ENCODE measurements at regions not wholly inside any gene's neighbourhood (a gene's known extent, or its start where the extent isn't known, plus 50 kb on each side); places are given as distances from the start of the nearest gene placed in this dataset.
"Not testable (repeated sequence)": the region's sequence is repeated elsewhere in the genome, so short reads cannot be mapped to it uniquely, and the experiment has no call there.

DNA sequence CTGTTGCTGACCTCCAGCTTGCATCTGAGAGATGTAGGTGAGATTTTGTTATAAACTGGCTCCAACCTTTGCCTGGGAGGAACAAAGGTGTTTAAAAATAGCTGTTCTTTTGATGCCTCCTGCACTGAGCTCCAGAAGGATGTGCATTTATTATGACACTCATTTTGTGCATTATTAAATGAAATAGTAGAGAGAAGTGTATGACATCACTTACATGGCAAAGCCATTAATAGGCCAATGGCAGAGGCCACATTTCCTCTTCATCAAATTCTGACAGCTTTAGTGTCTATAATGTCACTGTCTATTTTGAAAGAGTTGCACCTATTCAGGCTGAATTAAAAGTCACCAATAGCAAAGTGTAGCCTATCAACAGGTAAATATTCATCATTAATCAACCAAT lies 564.6 kb downstream of the FLRT2 start:
- no peak for DNase-seq

GRCh38 chr14:86091811-86092210 lies 561.9 kb downstream of the FLRT2 start:
- no peak for DNase-seq

GRCh38 chr14:86088156-86088555 lies 558.2 kb downstream of the FLRT2 start:
- DNase-seq, result no peak

DNA sequence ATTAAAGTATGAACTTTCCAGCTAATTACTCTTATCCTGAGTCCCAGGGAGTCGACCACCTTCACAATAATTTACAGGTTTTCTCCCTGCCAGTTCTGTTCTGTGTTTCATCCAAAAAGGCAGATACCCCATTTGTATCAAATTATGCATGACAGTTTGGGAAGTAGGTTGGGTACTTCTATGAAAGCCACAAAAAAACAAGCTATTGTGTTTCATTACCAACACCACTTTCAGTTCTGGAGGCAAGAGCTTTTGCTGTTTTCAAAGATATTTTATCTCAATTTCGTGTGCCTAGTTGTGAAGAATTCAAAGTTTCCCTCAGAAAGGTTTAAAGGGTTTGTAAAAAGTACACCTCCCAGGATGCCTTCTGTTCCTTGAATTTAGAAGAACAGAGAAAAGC lies 557.4 kb downstream of the FLRT2 start:
- DNase-seq, result no peak

DNA sequence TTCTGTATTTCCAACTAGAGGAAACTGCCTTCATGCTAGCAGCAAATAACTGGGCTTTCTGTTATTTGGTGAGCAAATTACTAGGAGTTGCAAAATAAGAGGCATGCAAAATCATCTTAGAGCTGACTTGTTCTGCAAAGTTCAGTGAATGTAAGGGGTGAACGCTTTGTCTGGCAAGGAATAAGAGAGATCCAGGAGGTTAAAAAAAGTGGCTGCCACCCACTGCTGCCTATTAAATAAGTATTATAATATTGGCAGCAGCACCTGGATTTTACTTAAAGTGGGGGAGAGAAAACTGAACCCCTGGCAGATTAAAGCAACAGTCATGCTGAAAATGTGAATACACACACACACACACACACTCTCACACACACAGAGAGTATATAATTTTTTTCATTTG lies 557.0 kb downstream of the FLRT2 start:
- no peak for DNase-seq

GRCh38 chr14:86084097-86084496 lies 554.2 kb downstream of the FLRT2 start:
- DNase-seq, result no peak

- DNase-seq, result no peak
Measured at GRCh38 chr14:86083616-86084015, 553.7 kb downstream of the FLRT2 start.

GRCh38 chr14:86072116-86072894 lies 542.4 kb downstream of the FLRT2 start:
- no peak for DNase-seq

DNA sequence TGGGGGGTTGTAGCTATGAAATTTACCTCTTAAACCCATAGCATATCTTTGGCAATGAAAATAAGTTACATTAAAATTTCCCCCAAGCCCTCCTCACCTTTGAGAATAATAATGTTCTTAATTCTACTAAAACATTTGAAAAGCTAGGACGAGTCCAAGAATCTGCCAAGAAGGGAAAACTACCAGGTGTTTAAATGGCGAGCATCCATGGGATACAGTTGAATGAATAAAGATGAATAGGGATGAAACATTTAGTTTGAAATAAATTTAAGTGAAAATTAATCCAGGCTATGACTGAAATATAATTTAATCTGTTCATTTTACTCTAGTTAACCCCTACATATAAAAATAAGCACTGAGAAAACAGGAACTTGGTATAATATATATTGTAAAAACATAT lies 536.7 kb downstream of the FLRT2 start:
- DNase-seq, result no peak

- no peak for DNase-seq
Measured at GRCh38 chr14:86065407-86065806, 535.5 kb downstream of the FLRT2 start.

- not testable (repeated sequence) for DNase-seq
Measured at GRCh38 chr14:86064595-86064994, 534.7 kb downstream of the FLRT2 start.

DNA sequence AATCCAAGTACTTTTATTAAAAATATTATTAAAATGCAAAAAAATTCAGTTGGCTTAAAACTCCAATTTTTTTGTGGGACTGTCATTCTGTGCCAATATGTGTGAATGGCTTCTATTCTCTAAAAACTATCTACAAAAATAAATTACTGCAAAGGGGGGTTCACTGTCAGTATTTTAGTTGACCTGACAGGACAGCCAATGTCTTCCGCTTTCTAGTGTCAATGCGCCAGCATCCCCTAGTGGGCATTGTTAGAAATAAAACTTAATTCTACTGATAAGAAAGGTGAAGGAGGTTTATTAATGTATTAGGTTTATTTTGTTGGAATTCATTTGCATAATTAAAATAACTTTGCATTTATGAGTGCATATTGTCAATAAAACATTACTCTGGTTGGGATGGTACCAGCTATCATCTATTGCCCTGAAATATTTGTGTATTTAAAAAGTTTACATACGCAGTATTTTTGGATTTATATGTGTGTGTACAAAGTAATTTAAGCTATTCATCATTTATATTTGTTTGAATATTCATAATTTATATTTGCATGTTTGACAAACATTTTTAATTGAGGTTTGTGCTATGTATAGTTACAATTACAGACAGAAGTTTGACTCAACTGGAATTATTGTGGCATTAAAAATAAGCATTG lies 527.2 kb downstream of the FLRT2 start:
- no peak for DNase-seq

DNA sequence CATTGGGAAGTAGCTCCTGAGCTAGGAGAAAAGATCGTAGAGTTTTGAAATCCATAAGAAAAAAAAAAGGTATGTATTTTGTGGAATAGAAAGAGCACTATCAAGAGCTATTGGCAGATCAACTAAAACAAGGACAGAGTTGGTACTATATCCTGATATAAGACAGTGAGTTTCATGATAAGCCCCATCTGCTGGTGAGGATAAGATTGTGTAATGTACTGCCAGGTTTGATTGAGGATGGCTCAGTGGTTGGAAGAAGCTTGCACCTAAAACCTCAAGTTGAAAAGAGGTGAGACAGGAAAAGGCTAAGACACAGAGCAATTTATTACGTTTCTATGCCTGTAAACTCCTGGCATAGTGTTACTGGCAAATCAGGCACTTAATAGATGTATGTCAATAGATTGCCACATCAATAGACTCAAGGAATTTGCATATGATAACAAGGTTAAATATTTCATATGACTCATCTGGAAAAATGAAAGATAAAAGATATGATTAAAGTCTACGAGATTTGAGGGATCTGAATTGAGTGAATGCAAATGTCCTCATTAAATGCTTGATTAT lies 525.6 kb downstream of the FLRT2 start:
- DNase-seq, result no peak

- DNase-seq, result no peak
Measured at GRCh38 chr14:86052868-86053267, 522.9 kb downstream of the FLRT2 start.

GRCh38 chr14:86050757-86051156 lies 520.8 kb downstream of the FLRT2 start:
- no peak for DNase-seq

DNA sequence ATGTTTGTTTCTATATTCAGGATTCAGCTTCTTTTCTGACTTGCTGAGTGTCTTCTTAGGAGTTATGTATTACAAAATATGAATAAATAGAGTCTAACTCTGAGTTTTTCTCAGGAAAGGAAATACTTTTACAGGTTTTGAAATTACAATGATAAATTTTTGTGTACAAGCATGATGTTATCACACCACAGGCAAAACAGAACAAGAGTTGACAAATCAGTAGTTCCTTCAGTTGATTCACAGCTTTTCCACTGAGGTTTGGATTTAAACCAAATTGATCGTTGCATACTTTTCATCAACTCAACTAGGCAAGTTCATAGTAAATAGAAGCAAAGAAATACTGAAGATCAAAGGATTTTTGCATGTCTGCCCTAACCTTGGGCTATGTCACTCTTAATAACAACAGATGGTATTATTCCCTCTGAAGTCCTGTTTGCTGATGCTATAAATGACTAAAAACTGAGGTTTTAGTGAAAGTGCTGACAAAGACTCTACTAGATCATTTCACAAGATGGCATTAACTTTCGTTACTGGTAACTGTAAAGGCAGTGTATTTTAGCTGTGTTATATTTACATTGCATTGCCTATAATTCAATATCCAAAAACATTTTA lies 520.2 kb downstream of the FLRT2 start:
- no peak for DNase-seq

DNA sequence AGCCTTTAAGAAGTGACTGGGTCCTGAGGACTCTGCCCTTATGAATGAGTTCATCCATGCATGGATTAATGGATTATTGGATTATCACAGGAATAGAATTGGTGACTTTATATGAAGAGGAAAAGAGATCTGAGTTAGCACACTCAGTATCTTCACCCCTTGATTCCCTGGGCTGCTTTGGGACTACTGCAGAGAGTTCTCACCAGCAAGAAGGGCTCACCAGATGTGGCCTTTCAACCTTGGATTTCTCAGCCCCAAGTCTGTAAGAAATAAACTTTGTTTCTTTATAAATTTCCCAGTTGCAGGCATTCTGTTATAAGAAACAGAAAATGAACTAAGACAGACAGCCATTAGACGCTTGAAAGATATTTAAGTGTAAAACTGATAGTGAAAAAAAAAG lies 509.2 kb downstream of the FLRT2 start:
- no peak for DNase-seq

GRCh38 chr14:86038387-86039042 lies 508.6 kb downstream of the FLRT2 start:
- DNase-seq, result no peak

DNA sequence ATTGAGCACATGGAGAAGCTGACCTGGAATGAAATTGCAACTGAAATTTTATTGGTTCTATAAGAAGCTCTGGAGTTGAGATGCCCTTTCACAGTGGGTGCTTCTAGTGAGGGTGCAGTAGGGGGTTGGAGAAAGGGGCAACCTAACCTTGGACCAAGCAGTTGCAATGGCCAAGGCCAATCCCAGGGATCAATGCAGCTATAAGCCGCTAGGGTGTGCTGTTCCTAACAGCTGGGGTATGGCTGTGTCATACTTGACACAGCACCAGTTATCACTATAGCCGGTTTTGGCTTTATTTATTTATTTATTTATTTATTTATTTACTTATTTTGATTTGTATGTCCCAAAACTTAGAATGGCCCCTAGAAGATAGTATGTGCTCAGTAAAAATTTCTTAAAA lies 505.9 kb downstream of the FLRT2 start:
- no peak for DNase-seq

DNA sequence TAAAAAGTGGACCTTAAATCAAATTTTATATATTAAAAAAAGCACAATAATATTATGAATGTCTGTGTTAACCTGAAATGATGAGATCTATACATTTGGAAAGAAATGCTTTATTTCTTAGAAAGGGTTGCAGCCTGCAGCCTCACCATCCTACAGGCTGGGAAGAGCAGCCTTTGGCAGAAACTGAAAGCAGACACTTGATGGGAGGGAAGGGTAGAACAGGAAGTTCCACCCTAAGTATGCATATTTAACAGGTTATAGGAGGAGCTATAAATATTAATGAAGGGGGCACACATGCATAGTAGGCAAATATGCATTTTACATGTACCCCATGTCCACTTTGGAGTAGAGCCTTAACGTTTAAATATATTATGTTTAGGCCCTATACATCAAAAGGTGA lies 498.0 kb downstream of the FLRT2 start:
- DNase-seq, result no peak

DNA sequence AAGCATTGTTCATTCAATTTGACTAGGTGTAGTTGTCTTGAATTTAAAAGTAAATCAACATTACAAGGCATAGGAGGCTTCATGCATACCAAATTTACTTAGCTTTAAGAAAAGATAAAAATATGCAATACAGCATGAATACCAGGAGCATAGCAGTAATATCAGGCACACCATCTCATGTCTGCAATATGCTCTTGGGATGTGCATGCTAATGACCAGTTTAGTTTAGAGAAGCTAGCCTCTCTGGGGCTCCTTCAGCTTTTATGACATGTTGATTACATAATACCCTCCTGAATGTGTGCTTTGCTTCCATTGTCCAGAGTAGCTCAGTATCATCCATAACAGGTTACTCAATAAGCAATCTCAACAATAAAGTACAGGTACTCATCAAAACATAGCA lies 497.2 kb downstream of the FLRT2 start:
- no peak for DNase-seq

DNA sequence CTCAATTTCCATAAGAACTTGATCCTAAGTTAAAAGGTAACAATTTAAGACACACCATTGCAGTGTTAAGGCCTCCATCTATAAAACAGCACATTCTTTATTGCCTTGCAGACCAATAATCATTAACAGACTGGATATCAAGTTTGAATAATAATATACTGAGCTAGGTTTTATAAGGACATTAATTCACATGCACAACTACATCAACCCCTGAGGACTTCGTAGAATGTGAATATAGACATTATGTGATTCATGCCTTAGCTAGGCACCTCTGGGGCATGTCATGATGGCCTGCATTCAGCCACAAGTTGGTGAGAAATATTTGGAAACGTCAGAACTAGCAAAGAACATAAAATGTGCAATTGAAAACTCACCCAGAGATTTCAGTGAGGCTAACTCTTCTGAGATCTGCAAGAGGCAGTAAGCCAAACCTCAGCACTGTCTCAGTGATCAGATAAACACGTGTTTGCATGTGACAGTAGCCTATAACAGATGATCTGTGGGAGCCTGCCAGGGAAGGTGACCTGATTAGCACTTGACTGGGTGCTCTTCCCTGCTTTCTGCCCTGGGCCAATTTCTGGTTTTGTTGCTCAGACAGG lies 492.2 kb downstream of the FLRT2 start:
- peak; percentile 10 for DNase-seq

- DNase-seq, result no peak
Measured at GRCh38 chr14:86020841-86021240, 490.9 kb downstream of the FLRT2 start.

Data from T1000 (cell line).